Thyroid gland (tissue), 4 donors: ENCODE measurements at regions not wholly inside any gene's neighbourhood (a gene's known extent, or its start where the extent isn't known, plus 50 kb on each side); places are given as distances from the start of the nearest gene placed in this dataset.

Experiments used
- DNase-seq, 2 donors: peaks; one replicate each; pipeline ENCODE4 v3.0.0-alpha.2; 2019
- H3K27ac ChIP-seq, 3 donors: fragments of 200-600 bp; sonication (generic); 1 replicate in 2 of 3; 2 replicates in 1 of 3; pipeline ENCODE4 v1.5.1; 2016 to 2019; ENCODE audit warnings: mild to moderate bottlenecking in 1 of 3, moderate library complexity in 1 of 3
- H3K27me3 ChIP-seq: fragments of 200-600 bp; sonication (generic); one replicate; pipeline ENCODE4 v1.5.1; 2019
- H3K36me3 ChIP-seq, 2 donors: fragments of 200-600 bp; sonication (generic); one replicate each; pipeline ENCODE4 v1.5.1; 2016 to 2019
- H3K4me1 ChIP-seq, 2 donors: fragments of 200-600 bp; sonication (generic); one replicate each; pipeline ENCODE4 v1.5.1; 2017 to 2019
- H3K4me3 ChIP-seq, 3 donors: fragments of 200-600 bp; sonication (generic); replicated peaks in 1 of 3; 1 replicate in 2 of 3; 2 replicates in 1 of 3; pipeline ENCODE4 v1.5.1; 2016; ENCODE audit warnings: mild to moderate bottlenecking in 1 of 3
- H3K9me3 ChIP-seq: fragments of 200-600 bp; sonication (generic); one replicate; pipeline ENCODE4 v1.5.1; 2017
- POLR2A ChIP-seq, 2 donors: fragments of 450-650 bp; IDR thresholded peaks; one replicate each; pipeline ENCODE4 v1.6.1; 2017; ENCODE audit warnings: antibody characterized with exemption in 2 of 2, mild to moderate bottlenecking in 2 of 2, moderate library complexity in 1 of 2
- WGBS, 2 donors: methylation state at CpG; one replicate each; pipeline ENCODE4 v1.1.5; 2017; 5-methylcytosine and 5-hydroxymethylcytosine counted together
- intact Hi-C: fragments of 100-400 bp; cut with DNase I; formaldehyde crosslinking; loops from one replicate; pipeline ENCODE4 v1.15.1; 2023
- TF ChIP-seq, protein P1 (sequence below), 6 experiments: fragments of 200-600 bp in 3 of 6; fragments of 450-650 bp in 3 of 6; sonication (generic) in 3 of 6; IDR thresholded peaks; one replicate each; pipeline ENCODE4 v1.5.1; 2016 to 2019; ENCODE audit warnings: antibody characterized with exemption in 6 of 6, mild to moderate bottlenecking in 2 of 6, inconsistent platforms in 1 of 6, moderate library complexity in 1 of 6

DNA sequence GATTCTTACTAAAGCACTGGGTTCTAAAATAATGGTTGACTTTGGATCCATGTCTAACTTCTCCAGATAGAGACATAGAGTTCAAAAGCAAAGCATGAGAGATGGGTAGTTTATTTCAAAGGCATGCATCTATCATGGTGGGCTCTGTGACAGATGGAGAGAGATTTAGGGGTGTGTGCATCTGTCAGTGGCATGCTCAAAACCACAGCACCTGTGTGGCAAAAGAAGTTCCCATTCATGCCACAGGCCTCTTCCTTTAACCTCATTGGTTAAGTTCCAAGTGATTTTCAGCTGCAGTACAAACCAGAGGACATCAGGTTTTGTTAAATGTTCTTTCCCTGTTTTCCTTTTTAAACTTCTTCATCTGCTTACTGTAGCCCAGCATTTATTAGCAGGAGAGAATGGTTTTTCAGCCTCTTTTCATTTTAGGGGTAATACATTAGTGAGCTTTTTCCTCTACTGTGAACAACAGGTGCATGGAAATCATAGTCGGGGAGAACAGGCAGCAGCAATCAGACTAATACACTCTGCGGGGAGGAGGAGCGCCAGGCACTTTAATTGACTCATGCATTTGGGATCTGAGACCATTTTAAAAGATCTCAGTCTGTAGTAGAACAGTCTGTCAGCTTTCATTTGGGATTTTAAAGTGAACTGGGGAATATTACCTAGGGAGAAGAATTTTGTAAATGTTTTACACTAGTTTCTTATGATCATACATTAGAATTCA is 52.4 kb upstream of the UPP2 start:
- no peaks in the 10 kb centered on the region for H3K4me1 ChIP-seq
- WGBS, 2 donors, result 81 to 92% methylated on average over 3 of the region's 3 CpGs
- no peaks in the 10 kb centered on the region for H3K27me3 ChIP-seq
- H3K27ac ChIP-seq, result no peak overlapping the region
- intact Hi-C loops, result no loop called here
- H3K9me3 ChIP-seq, result no peaks in the 10 kb centered on the region
- no peak for DNase-seq
- H3K4me3 ChIP-seq, result no peak overlapping the region
- no peak for TF ChIP-seq POLR2A (IDR thresholded peaks at IDR 0.05)
- TF ChIP-seq, protein P1, sequence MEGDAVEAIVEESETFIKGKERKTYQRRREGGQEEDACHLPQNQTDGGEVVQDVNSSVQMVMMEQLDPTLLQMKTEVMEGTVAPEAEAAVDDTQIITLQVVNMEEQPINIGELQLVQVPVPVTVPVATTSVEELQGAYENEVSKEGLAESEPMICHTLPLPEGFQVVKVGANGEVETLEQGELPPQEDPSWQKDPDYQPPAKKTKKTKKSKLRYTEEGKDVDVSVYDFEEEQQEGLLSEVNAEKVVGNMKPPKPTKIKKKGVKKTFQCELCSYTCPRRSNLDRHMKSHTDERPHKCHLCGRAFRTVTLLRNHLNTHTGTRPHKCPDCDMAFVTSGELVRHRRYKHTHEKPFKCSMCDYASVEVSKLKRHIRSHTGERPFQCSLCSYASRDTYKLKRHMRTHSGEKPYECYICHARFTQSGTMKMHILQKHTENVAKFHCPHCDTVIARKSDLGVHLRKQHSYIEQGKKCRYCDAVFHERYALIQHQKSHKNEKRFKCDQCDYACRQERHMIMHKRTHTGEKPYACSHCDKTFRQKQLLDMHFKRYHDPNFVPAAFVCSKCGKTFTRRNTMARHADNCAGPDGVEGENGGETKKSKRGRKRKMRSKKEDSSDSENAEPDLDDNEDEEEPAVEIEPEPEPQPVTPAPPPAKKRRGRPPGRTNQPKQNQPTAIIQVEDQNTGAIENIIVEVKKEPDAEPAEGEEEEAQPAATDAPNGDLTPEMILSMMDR (IDR thresholded peaks at IDR 0.05), result no peak
- no peaks in the 10 kb centered on the region for H3K36me3 ChIP-seq

DNA sequence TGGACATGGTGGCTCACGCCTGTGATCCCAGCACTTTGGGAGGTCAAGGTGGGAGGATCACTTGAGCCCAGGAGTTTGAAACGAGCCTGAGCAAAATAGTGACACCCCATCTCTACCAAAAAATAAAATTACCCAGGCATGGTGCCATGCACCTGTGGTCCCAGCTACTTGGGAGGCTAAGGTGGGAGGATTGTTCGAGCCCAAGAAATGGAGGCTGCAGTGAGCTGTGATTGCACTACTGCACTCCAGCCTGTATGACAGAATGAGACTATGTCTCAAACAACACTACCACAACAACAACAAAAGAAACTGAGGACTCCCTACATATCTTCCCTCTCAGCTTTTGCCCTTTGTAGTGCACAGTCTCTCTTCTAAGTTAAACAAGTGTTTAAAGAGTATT is 53.3 kb upstream of the UPP2 start:
- no peak for TF ChIP-seq POLR2A (IDR thresholded peaks at IDR 0.05)
- TF ChIP-seq, protein P1 (IDR thresholded peaks at IDR 0.05), result no peak
- H3K9me3 ChIP-seq, result no peaks in the 10 kb centered on the region
- H3K27ac ChIP-seq, result no peak overlapping the region
- no peaks in the 10 kb centered on the region for H3K27me3 ChIP-seq
- H3K36me3 ChIP-seq, result no peaks in the 10 kb centered on the region
- no peak overlapping the region for H3K4me3 ChIP-seq
- no peak for DNase-seq
- intact Hi-C loops, result no loop called here
- H3K4me1 ChIP-seq, result no peaks in the 10 kb centered on the region
- 91 to 92% methylated on average over 3 of the region's 3 CpGs for WGBS, 2 donors

DNA sequence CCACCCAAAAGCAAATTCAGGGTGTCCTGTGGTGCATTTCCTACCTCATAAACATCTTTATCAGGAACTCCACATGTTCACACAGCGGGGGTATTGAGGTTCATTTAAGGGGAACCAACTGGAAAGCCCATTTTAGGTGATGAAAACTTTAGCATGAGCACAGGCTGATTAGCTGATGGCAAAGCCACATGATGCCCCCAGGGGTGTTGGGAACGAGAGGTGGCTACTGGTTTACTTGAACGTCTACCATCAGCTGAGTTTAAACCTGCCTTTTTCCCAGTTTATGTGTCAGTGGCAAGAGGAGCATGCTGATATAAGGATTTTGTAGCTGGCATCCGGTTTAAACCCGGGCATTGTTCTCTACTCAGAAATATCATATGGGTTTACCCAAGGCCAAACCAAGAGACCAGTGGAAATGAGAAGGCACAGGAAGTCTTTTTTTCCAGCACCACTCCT is 54.5 kb upstream of the UPP2 start:
- Histone ChIP-seq H3K4me3 (no peak overlapping the region), H3K27me3 (no peaks in the 10 kb centered on the region), H3K27ac (no peak overlapping the region), H3K4me1 (no peaks in the 10 kb centered on the region), H3K9me3 (no peaks in the 10 kb centered on the region), H3K36me3 (no peaks in the 10 kb centered on the region)
- 81 to 84% methylated on average over 5 of the region's 5 CpGs for WGBS, 2 donors
- DNase-seq, result no peak
- intact Hi-C loops, result no loop called here
- TF ChIP-seq, protein P1 (IDR thresholded peaks at IDR 0.05), result no peak
- TF ChIP-seq POLR2A (IDR thresholded peaks at IDR 0.05), result no peak

DNA sequence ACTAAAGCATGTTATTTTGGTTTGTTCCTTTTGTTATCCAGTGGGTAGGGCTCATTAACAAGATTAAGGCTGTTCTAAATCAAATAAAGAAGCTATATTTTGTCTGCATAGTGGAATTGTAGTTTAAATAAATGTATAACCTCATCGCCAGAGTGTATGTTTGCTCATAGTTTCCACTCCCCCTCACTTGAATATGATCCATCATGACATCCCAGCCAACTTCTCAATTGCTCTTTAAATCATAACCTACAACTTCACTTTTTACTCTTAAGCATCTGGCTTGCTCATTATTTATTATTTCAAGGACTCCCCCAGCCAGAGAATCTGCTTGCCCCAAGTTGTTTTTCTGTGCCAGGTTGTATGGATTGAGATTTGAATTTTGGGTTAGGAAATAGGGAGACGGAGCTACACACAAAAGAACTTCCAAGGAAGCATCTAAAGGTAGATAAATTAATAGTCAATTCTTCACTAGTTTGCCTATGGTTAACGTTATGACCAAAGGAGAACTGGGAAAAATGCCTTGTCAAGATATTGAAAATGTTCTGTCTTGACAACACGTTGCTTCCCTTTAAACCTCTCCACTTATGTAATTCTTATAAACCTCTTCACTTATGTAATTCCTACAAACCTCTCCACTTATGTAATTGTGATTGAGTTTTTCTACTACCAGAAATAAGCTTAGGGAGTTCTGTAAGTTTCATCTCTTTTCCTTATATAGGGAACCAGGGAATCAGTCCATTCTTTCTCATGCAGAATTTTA is 55.4 kb upstream of the UPP2 start:
- Histone ChIP-seq H3K27ac (no peak overlapping the region), H3K27me3 (no peaks in the 10 kb centered on the region), H3K4me3 (no peak overlapping the region), H3K9me3 (no peaks in the 10 kb centered on the region), H3K4me1 (no peaks in the 10 kb centered on the region), H3K36me3 (no peaks in the 10 kb centered on the region)
- WGBS, 2 donors, result 73 to 74% methylated on average over 4 of the region's 4 CpGs
- TF ChIP-seq, protein P1 (IDR thresholded peaks at IDR 0.05), result no peak
- no peak for TF ChIP-seq POLR2A (IDR thresholded peaks at IDR 0.05)
- no peak for DNase-seq
- intact Hi-C loops, result no loop called here

DNA sequence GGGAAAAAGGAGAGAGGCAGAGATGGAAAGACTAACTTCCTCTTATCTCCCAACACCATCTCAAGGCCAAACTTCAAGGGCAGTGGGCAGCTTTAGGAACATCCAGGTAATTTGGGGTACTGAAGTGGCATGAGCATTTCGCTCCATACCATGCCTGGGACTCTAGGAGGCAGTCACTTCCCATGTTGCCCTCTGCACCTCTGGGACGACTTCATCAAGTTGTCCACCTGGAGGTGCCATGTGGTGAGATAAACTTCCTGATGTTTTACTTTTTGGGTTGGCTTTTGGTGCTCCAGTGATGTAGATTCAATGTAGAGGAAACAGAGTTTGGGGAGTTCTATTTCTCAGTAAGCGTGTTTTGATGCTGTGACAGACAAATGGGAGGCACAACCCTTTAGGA is 56.3 kb upstream of the UPP2 start:
- Histone ChIP-seq H3K4me3 (no peak overlapping the region), H3K9me3 (no peaks in the 10 kb centered on the region), H3K4me1 (no peaks in the 10 kb centered on the region), H3K36me3 (no peaks in the 10 kb centered on the region), H3K27ac (no peak overlapping the region), H3K27me3 (no peaks in the 10 kb centered on the region)
- no peak for TF ChIP-seq POLR2A (IDR thresholded peaks at IDR 0.05)
- TF ChIP-seq, protein P1 (IDR thresholded peaks at IDR 0.05), result no peak
- intact Hi-C loops, result no loop called here
- 83 to 94% methylated on average over 3 of the region's 3 CpGs for WGBS, 2 donors
- DNase-seq, result no peak
